ENCODE measurements at regions not wholly inside any gene's neighbourhood (a gene's known extent, or its start where the extent isn't known, plus 50 kb on each side); places are given as distances from the start of the nearest gene placed in this dataset.

DNA sequence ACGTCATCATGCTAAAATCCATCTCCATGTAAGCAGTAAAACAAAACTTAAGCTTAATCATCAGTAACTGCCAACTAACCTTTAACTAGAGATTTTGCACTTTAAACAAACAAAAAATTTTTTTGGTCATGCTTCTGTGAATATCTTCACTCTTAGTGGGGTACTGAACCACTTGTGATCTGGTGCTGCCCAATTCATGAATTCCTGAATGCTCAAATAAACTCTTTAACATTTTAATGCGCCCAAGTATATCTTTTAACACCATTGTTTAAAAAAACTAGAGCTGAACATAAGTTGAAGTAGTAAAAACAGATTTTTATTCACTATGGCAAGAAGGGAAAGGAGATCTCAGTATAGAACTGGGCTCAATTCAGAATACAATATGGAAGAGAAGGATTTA is 196.9 kb upstream of the USP24 start:
- H3K36me3 ChIP-seq (ENCODE audit: control insufficient read depth, insufficient read depth, low read length) = no peaks in the 10 kb centered on the region
- Mint-ChIP-seq H3K4me3 (no peak overlapping the region), H3K27ac (no peak overlapping the region), H3K4me1 (no peaks in the 10 kb centered on the region), H3K9me3 (peaks cover 4% of the 10 kb centered on the region), H3K36me3 (ENCODE audit: low read depth) (no peaks in the 10 kb centered on the region), H3K27me3 (ENCODE audit: insufficient read depth) (peaks cover 2% of the 10 kb centered on the region)
- no peak overlapping the region for H3K27ac ChIP-seq (ENCODE audit: low read depth, low read length)
- H3K9ac ChIP-seq (ENCODE audit: extremely low read depth, low read length, poor library complexity, severe bottlenecking) = no peak overlapping the region
- DNase-seq = no peak
- peaks cover 9% of the 10 kb centered on the region for H3K9me3 ChIP-seq (ENCODE audit: control insufficient read depth, low read length)
- H3K4me1 ChIP-seq (ENCODE audit: control insufficient read depth, insufficient read depth, low read length) = no peaks in the 10 kb centered on the region
- H3K4me3 ChIP-seq (ENCODE audit: low read length) = no peak overlapping the region
- TF ChIP-seq, protein P1, sequence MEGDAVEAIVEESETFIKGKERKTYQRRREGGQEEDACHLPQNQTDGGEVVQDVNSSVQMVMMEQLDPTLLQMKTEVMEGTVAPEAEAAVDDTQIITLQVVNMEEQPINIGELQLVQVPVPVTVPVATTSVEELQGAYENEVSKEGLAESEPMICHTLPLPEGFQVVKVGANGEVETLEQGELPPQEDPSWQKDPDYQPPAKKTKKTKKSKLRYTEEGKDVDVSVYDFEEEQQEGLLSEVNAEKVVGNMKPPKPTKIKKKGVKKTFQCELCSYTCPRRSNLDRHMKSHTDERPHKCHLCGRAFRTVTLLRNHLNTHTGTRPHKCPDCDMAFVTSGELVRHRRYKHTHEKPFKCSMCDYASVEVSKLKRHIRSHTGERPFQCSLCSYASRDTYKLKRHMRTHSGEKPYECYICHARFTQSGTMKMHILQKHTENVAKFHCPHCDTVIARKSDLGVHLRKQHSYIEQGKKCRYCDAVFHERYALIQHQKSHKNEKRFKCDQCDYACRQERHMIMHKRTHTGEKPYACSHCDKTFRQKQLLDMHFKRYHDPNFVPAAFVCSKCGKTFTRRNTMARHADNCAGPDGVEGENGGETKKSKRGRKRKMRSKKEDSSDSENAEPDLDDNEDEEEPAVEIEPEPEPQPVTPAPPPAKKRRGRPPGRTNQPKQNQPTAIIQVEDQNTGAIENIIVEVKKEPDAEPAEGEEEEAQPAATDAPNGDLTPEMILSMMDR (conservative IDR thresholded peaks at IDR 0.05) = no peak
- 89 to 92% methylated on average over 1 to 2 of the region's 2 CpGs for WGBS, 2 experiments (ENCODE audit: insufficient coverage in 1 of 2, insufficient read length in 1 of 2)
- H3K27me3 ChIP-seq (ENCODE audit: control insufficient read depth, insufficient read depth, low read length, poor library complexity, severe bottlenecking) = no peaks in the 10 kb centered on the region

- H3K4me1 ChIP-seq (ENCODE audit: control insufficient read depth, insufficient read depth, low read length) = no peaks in the 10 kb centered on the region
- WGBS, 2 experiments (ENCODE audit: insufficient coverage in 1 of 2, insufficient read length in 1 of 2) = 96 to 100% methylated on average over 1 to 2 of the region's 2 CpGs
- peaks cover 3% of the 10 kb centered on the region for H3K27me3 ChIP-seq (ENCODE audit: control insufficient read depth, insufficient read depth, low read length, poor library complexity, severe bottlenecking)
- H3K4me3 ChIP-seq (ENCODE audit: low read length) = no peak overlapping the region
- no peak overlapping the region for H3K9ac ChIP-seq (ENCODE audit: extremely low read depth, low read length, poor library complexity, severe bottlenecking)
- no peaks in the 10 kb centered on the region for H3K36me3 Mint-ChIP-seq (ENCODE audit: low read depth)
- no peak overlapping the region for H3K27ac ChIP-seq (ENCODE audit: low read depth, low read length)
- TF ChIP-seq, protein P1 (conservative IDR thresholded peaks at IDR 0.05) = no peak
- H3K9me3 ChIP-seq (ENCODE audit: control insufficient read depth, low read length) = no peaks in the 10 kb centered on the region
- H3K27ac Mint-ChIP-seq = no peak overlapping the region
- peaks cover 9% of the 10 kb centered on the region for H3K27me3 Mint-ChIP-seq (ENCODE audit: insufficient read depth)
- no peak for DNase-seq
- no peak overlapping the region for H3K4me3 Mint-ChIP-seq
- H3K36me3 ChIP-seq (ENCODE audit: control insufficient read depth, insufficient read depth, low read length) = no peaks in the 10 kb centered on the region
- H3K4me1 Mint-ChIP-seq = no peaks in the 10 kb centered on the region
- H3K9me3 Mint-ChIP-seq = peaks cover 8% of the 10 kb centered on the region
These were observed 187.7 kb upstream of the USP24 start for GRCh38 chr1:55402671-55403464.

- H3K27ac Mint-ChIP-seq = no peak overlapping the region
- TF ChIP-seq, protein P1 (conservative IDR thresholded peaks at IDR 0.05) = no peak
- H3K4me3 Mint-ChIP-seq = no peak overlapping the region
- Histone ChIP-seq H3K4me3 (ENCODE audit: low read length) (no peak overlapping the region), H3K27me3 (ENCODE audit: control insufficient read depth, insufficient read depth, low read length, poor library complexity, severe bottlenecking) (peaks cover 10% of the 10 kb centered on the region), H3K9me3 (ENCODE audit: control insufficient read depth, low read length) (no peaks in the 10 kb centered on the region), H3K4me1 (ENCODE audit: control insufficient read depth, insufficient read depth, low read length) (no peaks in the 10 kb centered on the region), H3K9ac (ENCODE audit: extremely low read depth, low read length, poor library complexity, severe bottlenecking) (no peak overlapping the region), H3K27ac (ENCODE audit: low read depth, low read length) (no peak overlapping the region), H3K36me3 (ENCODE audit: control insufficient read depth, insufficient read depth, low read length) (no peaks in the 10 kb centered on the region)
- peaks cover 8% of the 10 kb centered on the region for H3K9me3 Mint-ChIP-seq
- no peaks in the 10 kb centered on the region for H3K4me1 Mint-ChIP-seq
- 83 to 87% methylated on average over 2 to 3 of the region's 3 CpGs for WGBS, 2 experiments (ENCODE audit: insufficient coverage in 1 of 2, insufficient read length in 1 of 2)
- DNase-seq = no peak
- H3K27me3 Mint-ChIP-seq (ENCODE audit: insufficient read depth) = peaks cover 7% of the 10 kb centered on the region
- no peaks in the 10 kb centered on the region for H3K36me3 Mint-ChIP-seq (ENCODE audit: low read depth)
These were observed 187.0 kb upstream of the USP24 start for GRCh38 chr1:55402142-55402541.

All from endodermal cell (in vitro differentiated cells).